HepG2 (cell line): ENCODE measurements at regions not wholly inside any gene's neighbourhood (a gene's known extent, or its start where the extent isn't known, plus 50 kb on each side); places are given as distances from the start of the nearest gene placed in this dataset.

Source experiments
- ATAC-seq: fragments of 200-7000 bp; cut with Tn5 transposase; 3 replicates; pipeline ENCODE4 v1.9.1; 2020; ENCODE audit warnings: mild to moderate bottlenecking, moderate library complexity
- BruUV-seq: library from RNA; stranded (reverse); fragments of 400-500 nt; replicated peaks from 2 replicates; lab custom pipeline; 2021; lab: Mats Ljungman, UMichigan
- CTCF ChIA-PET: fragments of 300-600 bp; formaldehyde crosslinking; extraction: SDS; loops from one replicate; lab custom pipeline; 2021; ENCODE audit warnings: low total read pairs, inconsistent platforms, low intra/inter-chr PET ratio; lab: Yijun Ruan, JAX
- POLR2A ChIA-PET: fragments of 350-600 bp; sonication (Branson Sonifier 250); formaldehyde crosslinking; loops from one replicate; lab custom pipeline; 2020; ENCODE audit warnings: antibody characterized with exemption, inconsistent platforms; lab: Yijun Ruan, JAX
- DNase-seq: peaks from one replicate; pipeline ENCODE4 v3.0.0-alpha.2; 2015; ENCODE audit warnings: low spot score
- FAIRE-seq: peaks from 3 replicates; lab custom pipeline; 2011; peaks lifted over from hg19 to GRCh38; lab: Jason Lieb, UNC
- H2AFZ ChIP-seq: one replicate; pipeline ENCODE4 v1.6.1; 2011; ENCODE audit warnings: low read length, inconsistent platforms
- H3K27ac ChIP-seq: fragments of 300-600 bp; 3 replicates; pipeline ENCODE4 v1.8.0; 2011; ENCODE audit warnings: mixed run types, mild to moderate bottlenecking, mixed read lengths, low read length, inconsistent platforms; ENCODE audit not compliant: insufficient read depth; ENCODE audit errors: extremely low read length
- H3K27me3 ChIP-seq, 2 experiments: fragments of 200-600 bp in 1 of 2; 2 replicates in 1 of 2; 3 replicates in 1 of 2; pipeline versions ENCODE4 v1.6.0 to v1.8.0; 2011; ENCODE audit warnings: low read length in 2 of 2, mild to moderate bottlenecking in 2 of 2, moderate library complexity in 2 of 2, inconsistent platforms in 1 of 2; ENCODE audit not compliant: insufficient read depth in 2 of 2, control insufficient read depth in 1 of 2
- H3K36me3 ChIP-seq, 2 experiments: fragments of 200-600 bp in 1 of 2; replicated peaks in 1 of 2; 2 replicates in 1 of 2; 3 replicates in 1 of 2; pipeline versions ENCODE4 v1.5.1 to v1.8.0; 2011; ENCODE audit warnings: low read length in 2 of 2, inconsistent platforms in 1 of 2; ENCODE audit not compliant: insufficient read depth in 2 of 2, control insufficient read depth in 1 of 2
- H3K4me1 ChIP-seq: 2 replicates; pipeline ENCODE4 v1.5.1; 2012; ENCODE audit warnings: low read length, inconsistent platforms; ENCODE audit not compliant: insufficient read depth
- H3K4me2 ChIP-seq: 2 replicates; pipeline ENCODE4 v1.6.0; 2011; ENCODE audit warnings: low read depth, low read length, inconsistent platforms
- H3K4me3 ChIP-seq, 3 experiments: fragments of 200-600 bp in 1 of 3; sonication (generic), shearing (Covaris generic) in 1 of 3; replicated peaks in 1 of 3; 2 replicates each; pipeline ENCODE4 v1.5.1; 2011 to 2016; ENCODE audit warnings: low read length in 3 of 3, inconsistent platforms in 2 of 3, low read depth in 2 of 3, mild to moderate bottlenecking in 2 of 3, control low read depth in 1 of 3, mixed read lengths in 1 of 3; ENCODE audit not compliant: insufficient read depth in 1 of 3
- H3K79me2 ChIP-seq: one replicate; pipeline ENCODE4 v1.6.1; 2011; ENCODE audit warnings: low read length, inconsistent platforms; ENCODE audit not compliant: insufficient read depth
- H3K9ac ChIP-seq: 2 replicates; pipeline ENCODE4 v1.6.0; 2011; ENCODE audit warnings: mild to moderate bottlenecking, low read depth, low read length, inconsistent platforms; ENCODE audit not compliant: insufficient read depth
- H3K9me3 ChIP-seq: 2 replicates; pipeline ENCODE4 v1.5.1; 2012; ENCODE audit warnings: mild to moderate bottlenecking, low read length
- H4K20me1 ChIP-seq: 2 replicates; pipeline ENCODE4 v1.6.0; 2011; ENCODE audit warnings: inconsistent platforms, mild to moderate bottlenecking, low read length, moderate library complexity; ENCODE audit not compliant: insufficient read depth
- CENPT ChIP-seq: sonication (generic); formaldehyde crosslinking; IDR thresholded peaks from 2 replicates; pipeline ENCODE4 v1.8.0; 2022; ENCODE audit warnings: low read depth, mild to moderate bottlenecking, moderate library complexity, missing genetic modification reagents
- MEIS1 ChIP-seq: sonication (generic); formaldehyde crosslinking; IDR thresholded peaks from 2 replicates; pipeline ENCODE4 v1.9.0; 2021; ENCODE audit warnings: mild to moderate bottlenecking, missing genetic modification reagents, moderate library complexity, borderline replicate concordance
- MTERF4 ChIP-seq: sonication (generic); formaldehyde crosslinking; IDR thresholded peaks from 2 replicates; pipeline ENCODE4 v1.8.0; 2023; ENCODE audit warnings: mild to moderate bottlenecking, missing genetic modification reagents
- SMYD3 ChIP-seq: sonication (generic); formaldehyde crosslinking; IDR thresholded peaks from 2 replicates; pipeline ENCODE4 v1.8.1; 2023; ENCODE audit warnings: mild to moderate bottlenecking, missing genetic modification reagents
- SOX6 ChIP-seq, 2 experiments: fragments of 450-650 bp in 1 of 2; sonication (generic) in 1 of 2; formaldehyde crosslinking in 1 of 2; IDR thresholded peaks; 2 replicates each; pipeline versions ENCODE4 v1.4.0 to v1.6.1; 2017 to 2020; ENCODE audit warnings: antibody characterized with exemption in 1 of 2, mild to moderate bottlenecking in 1 of 2, missing genetic modification reagents in 1 of 2
- ZBTB34 ChIP-seq: sonication (generic); formaldehyde crosslinking; IDR thresholded peaks from 2 replicates; pipeline ENCODE4 v1.8.0; 2022; ENCODE audit warnings: mild to moderate bottlenecking, missing genetic modification reagents
- ZNF883 ChIP-seq: sonication (generic); formaldehyde crosslinking; IDR thresholded peaks from 2 replicates; pipeline ENCODE4 v1.5.1; 2020; ENCODE audit warnings: mild to moderate bottlenecking, missing genetic modification reagents; ENCODE audit errors: not compliant biosample characterization
- ZSCAN12 ChIP-seq: sonication (generic); formaldehyde crosslinking; IDR thresholded peaks from 2 replicates; pipeline ENCODE4 v1.9.0; 2021; ENCODE audit warnings: mild to moderate bottlenecking, missing genetic modification reagents
- in situ Hi-C: cut with HindIII; loops from 2 replicates; pipeline ENCODE4 v1.10.0; 2017; ENCODE audit warnings: low pct_unique_long_range_greater_than_20kb; ENCODE audit not compliant: extremely low pct_ligation_motif_present
- intact Hi-C: fragments of 100-400 bp; cut with micrococcal nuclease; formaldehyde crosslinking; loops from one replicate; pipeline ENCODE4 v1.10.0; 2022; ENCODE audit not compliant: unreplicated experiment

DNA sequence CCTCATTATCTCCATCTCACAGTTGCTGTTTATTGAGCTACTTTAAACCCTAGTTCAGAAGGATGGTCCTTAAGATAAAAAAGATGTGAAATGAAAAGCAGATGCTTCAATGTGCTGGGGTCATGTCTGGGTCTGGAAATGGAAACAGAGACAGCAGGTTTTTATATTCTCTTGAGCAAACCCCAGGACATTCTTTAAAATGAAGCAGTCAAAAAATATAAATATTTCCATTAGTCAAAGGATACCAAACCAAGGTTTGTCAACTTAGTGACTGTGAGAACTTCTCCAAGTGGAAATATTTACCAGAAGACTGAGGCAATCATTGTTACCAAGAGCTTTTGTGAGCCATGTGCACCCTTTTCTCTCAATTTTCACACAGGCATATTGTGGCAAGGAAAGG, 102.5 kb upstream of the DIO2 start:
- CTCF ChIA-PET, result no interaction called here
- FAIRE-seq, result no peak
- H3K4me3 ChIP-seq, result no peak overlapping the region
- no peak overlapping the region for H2AFZ ChIP-seq
- no peak overlapping the region for H3K27ac ChIP-seq
- TF ChIP-seq SMYD3 (CRISPR knock-in tag) (no peak), MTERF4 (no peak), MEIS1 (CRISPR knock-in tag) (no peak), ZBTB34 (no peak), SOX6 (IDR thresholded peaks at IDR 0.05) (no peak), SOX6 (CRISPR knock-in tag; IDR thresholded peaks at IDR 0.05) (no peak), CENPT (CRISPR knock-in tag) (no peak), ZSCAN12 (CRISPR knock-in tag) (no peak), ZNF883 (CRISPR knock-in tag) (no peak)
- no peaks in the 10 kb centered on the region for H3K9me3 ChIP-seq
- POLR2A ChIA-PET, result no interaction called here
- no peak overlapping the region for H3K9ac ChIP-seq
- no peaks in the 10 kb centered on the region for H4K20me1 ChIP-seq
- no TSS peak for BruUV-seq
- no peak for ATAC-seq
- H3K4me1 ChIP-seq, result no peaks in the 10 kb centered on the region
- in situ Hi-C loops (no loop called here), intact Hi-C loops (no loop called here)
- no peaks in the 10 kb centered on the region for H3K36me3 ChIP-seq
- DNase-seq, result no peak
- H3K79me2 ChIP-seq, result no peaks in the 10 kb centered on the region
- no peaks in the 10 kb centered on the region for H3K27me3 ChIP-seq
- no peak overlapping the region for H3K4me2 ChIP-seq
